ENCODE measurements at regions not wholly inside any gene's neighbourhood (a gene's known extent, or its start where the extent isn't known, plus 50 kb on each side); places are given as distances from the start of the nearest gene placed in this dataset.

DNA sequence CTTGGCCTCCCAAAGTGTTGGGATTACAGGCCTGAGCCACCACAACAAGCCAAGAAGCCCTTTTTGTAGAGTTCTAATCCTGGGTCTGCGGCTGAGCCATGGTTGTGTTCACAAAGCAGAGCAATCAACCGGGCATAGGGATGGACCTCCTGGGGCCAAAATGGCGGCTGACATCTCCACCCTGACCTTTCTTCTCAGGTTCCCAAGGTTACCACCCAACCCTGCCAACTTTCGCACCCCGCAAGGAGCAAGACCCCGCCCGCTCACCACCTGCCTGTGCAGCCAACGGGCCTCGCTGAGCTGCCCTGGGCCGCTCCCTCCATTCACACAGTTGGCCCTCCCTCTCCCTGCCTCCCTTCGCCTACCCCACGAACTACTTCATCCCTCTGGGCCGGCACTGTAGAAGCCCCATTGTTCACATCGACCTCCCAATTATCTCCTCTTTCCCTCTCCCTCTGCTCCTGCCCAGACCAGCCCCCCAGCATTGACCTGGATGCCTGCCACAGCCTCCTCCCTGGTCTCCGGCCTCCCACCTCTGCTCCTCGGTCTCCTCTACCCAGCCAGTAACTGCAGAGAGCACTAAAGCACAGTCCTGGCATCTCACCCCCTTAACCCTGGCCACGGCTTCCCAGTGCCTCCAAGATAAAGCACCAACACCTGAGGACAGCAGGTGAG lies 62.0 kb upstream of the TFRC start:
- TF ChIP-seq POLR2A (IDR thresholded peaks at IDR 0.05), result no peak
- TF ChIP-seq, protein P1, sequence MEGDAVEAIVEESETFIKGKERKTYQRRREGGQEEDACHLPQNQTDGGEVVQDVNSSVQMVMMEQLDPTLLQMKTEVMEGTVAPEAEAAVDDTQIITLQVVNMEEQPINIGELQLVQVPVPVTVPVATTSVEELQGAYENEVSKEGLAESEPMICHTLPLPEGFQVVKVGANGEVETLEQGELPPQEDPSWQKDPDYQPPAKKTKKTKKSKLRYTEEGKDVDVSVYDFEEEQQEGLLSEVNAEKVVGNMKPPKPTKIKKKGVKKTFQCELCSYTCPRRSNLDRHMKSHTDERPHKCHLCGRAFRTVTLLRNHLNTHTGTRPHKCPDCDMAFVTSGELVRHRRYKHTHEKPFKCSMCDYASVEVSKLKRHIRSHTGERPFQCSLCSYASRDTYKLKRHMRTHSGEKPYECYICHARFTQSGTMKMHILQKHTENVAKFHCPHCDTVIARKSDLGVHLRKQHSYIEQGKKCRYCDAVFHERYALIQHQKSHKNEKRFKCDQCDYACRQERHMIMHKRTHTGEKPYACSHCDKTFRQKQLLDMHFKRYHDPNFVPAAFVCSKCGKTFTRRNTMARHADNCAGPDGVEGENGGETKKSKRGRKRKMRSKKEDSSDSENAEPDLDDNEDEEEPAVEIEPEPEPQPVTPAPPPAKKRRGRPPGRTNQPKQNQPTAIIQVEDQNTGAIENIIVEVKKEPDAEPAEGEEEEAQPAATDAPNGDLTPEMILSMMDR (IDR thresholded peaks at IDR 0.05), result no peak

Data from thyroid gland (tissue), 4 donors.